Keratinocyte (primary cell): ENCODE measurements at regions not wholly inside any gene's neighbourhood (a gene's known extent, or its start where the extent isn't known, plus 50 kb on each side); places are given as distances from the start of the nearest gene placed in this dataset.

Experiments used
- DNase-seq: peaks from one replicate; pipeline ENCODE4 v3.0.0-alpha.2; 2011; ENCODE audit warnings: low read depth, missing footprints, low spot score
- FAIRE-seq: peaks from 2 replicates; lab custom pipeline; 2011; peaks lifted over from hg19 to GRCh38; lab: Jason Lieb, UNC
- H2AFZ ChIP-seq: 2 replicates; pipeline ENCODE4 v1.6.0; 2012; ENCODE audit warnings: low read length, control low read depth, inconsistent platforms; ENCODE audit not compliant: control insufficient read depth
- H3K27ac ChIP-seq: 2 replicates; pipeline ENCODE4 v1.5.1; 2011; ENCODE audit warnings: low read length; ENCODE audit not compliant: control insufficient read depth, insufficient read depth
- H3K27me3 ChIP-seq: 3 replicates; pipeline ENCODE4 v1.6.0; 2011; ENCODE audit warnings: low read length; ENCODE audit not compliant: control insufficient read depth, insufficient read depth; ENCODE audit errors: extremely low read depth
- H3K36me3 ChIP-seq, 2 experiments: 2 replicates in 1 of 2; 3 replicates in 1 of 2; pipeline ENCODE4 v1.5.1; 2011; ENCODE audit warnings: low read length in 2 of 2, mild to moderate bottlenecking in 1 of 2; ENCODE audit not compliant: control insufficient read depth in 2 of 2, insufficient read depth in 2 of 2; ENCODE audit errors: extremely low read depth in 1 of 2
- H3K4me1 ChIP-seq: 3 replicates; pipeline ENCODE4 v1.5.1; 2011; ENCODE audit warnings: low read length; ENCODE audit not compliant: control insufficient read depth, insufficient read depth; ENCODE audit errors: extremely low read depth
- H3K4me2 ChIP-seq: 3 replicates; pipeline ENCODE4 v1.6.0; 2011; ENCODE audit warnings: low read depth, low read length; ENCODE audit not compliant: control insufficient read depth, insufficient read depth; ENCODE audit errors: extremely low read depth
- H3K4me3 ChIP-seq, 3 experiments: fragments of 200-600 bp in 1 of 3; sonication (generic) in 1 of 3; 2 replicates in 2 of 3; 3 replicates in 1 of 3; pipeline ENCODE4 v1.5.1; 2011 to 2016; ENCODE audit warnings: low read length in 3 of 3, mild to moderate bottlenecking in 3 of 3, control low read depth in 2 of 3, inconsistent platforms in 1 of 3, low read depth in 1 of 3, mixed read lengths in 1 of 3, mixed run types in 1 of 3, moderate library complexity in 1 of 3; ENCODE audit not compliant: control insufficient read depth in 2 of 3, insufficient read depth in 2 of 3; ENCODE audit errors: extremely low read depth in 1 of 3
- H3K79me2 ChIP-seq: 2 replicates; pipeline ENCODE4 v1.6.0; 2012; ENCODE audit warnings: low read length; ENCODE audit not compliant: control insufficient read depth, insufficient read depth
- H3K9ac ChIP-seq: 3 replicates; pipeline ENCODE4 v1.6.0; 2011; ENCODE audit warnings: low read length; ENCODE audit not compliant: control insufficient read depth, insufficient read depth; ENCODE audit errors: extremely low read depth
- H3K9me1 ChIP-seq: 3 replicates; pipeline ENCODE4 v1.6.0; 2011; ENCODE audit warnings: low read length; ENCODE audit not compliant: control insufficient read depth, insufficient read depth; ENCODE audit errors: extremely low read depth
- H3K9me3 ChIP-seq: 2 replicates; pipeline ENCODE4 v1.5.1; 2012; ENCODE audit warnings: low read depth, low read length; ENCODE audit not compliant: control insufficient read depth
- H4K20me1 ChIP-seq: 3 replicates; pipeline ENCODE4 v1.6.0; 2011; ENCODE audit warnings: low read length; ENCODE audit not compliant: control insufficient read depth, insufficient read depth; ENCODE audit errors: extremely low read depth
- EZH2 ChIP-seq: IDR thresholded peaks from one replicate; pipeline ENCODE4 v1.6.1; 2012; ENCODE audit warnings: inconsistent platforms, mild to moderate bottlenecking, low read length, moderate library complexity
- dilution Hi-C: fragments of 300-500 bp; cut with MboI; formaldehyde crosslinking; loops from one replicate; pipeline ENCODE4 v1.7.0; 2020; ENCODE audit warnings: low sequenced_read_pairs; ENCODE audit not compliant: extremely low pct_ligation_motif_present
- TF ChIP-seq, protein P1 (sequence below), 3 experiments: IDR thresholded peaks in 1 of 3; conservative IDR thresholded peaks in 1 of 3; optimal IDR thresholded peaks in 1 of 3; 2 replicates in 2 of 3; 3 replicates in 1 of 3; pipeline versions ENCODE3 to v1.5.1; 2011; ENCODE audit warnings: low read length in 3 of 3, mild to moderate bottlenecking in 3 of 3, moderate library complexity in 2 of 3, control low read depth in 1 of 3, inconsistent platforms in 1 of 3; ENCODE audit not compliant: insufficient read depth in 2 of 3; ENCODE audit errors: extremely low read depth in 1 of 3

- TF ChIP-seq, protein P1, sequence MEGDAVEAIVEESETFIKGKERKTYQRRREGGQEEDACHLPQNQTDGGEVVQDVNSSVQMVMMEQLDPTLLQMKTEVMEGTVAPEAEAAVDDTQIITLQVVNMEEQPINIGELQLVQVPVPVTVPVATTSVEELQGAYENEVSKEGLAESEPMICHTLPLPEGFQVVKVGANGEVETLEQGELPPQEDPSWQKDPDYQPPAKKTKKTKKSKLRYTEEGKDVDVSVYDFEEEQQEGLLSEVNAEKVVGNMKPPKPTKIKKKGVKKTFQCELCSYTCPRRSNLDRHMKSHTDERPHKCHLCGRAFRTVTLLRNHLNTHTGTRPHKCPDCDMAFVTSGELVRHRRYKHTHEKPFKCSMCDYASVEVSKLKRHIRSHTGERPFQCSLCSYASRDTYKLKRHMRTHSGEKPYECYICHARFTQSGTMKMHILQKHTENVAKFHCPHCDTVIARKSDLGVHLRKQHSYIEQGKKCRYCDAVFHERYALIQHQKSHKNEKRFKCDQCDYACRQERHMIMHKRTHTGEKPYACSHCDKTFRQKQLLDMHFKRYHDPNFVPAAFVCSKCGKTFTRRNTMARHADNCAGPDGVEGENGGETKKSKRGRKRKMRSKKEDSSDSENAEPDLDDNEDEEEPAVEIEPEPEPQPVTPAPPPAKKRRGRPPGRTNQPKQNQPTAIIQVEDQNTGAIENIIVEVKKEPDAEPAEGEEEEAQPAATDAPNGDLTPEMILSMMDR (optimal IDR thresholded peaks at IDR 0.05 in 1 of 3, IDR thresholded peaks at IDR 0.05 in 1 of 3, conservative IDR thresholded peaks at IDR 0.05 in 1 of 3; ENCODE audit: extremely low read depth in 1 of 3, insufficient read depth in 2 of 3, low read length in 3 of 3): no peak
- no peak for TF ChIP-seq EZH2
- Histone ChIP-seq H3K4me2 (no peak overlapping the region), H3K4me3 (no peak overlapping the region), H3K9ac (no peak overlapping the region), H3K36me3 (no peaks in the 10 kb centered on the region), H3K4me1 (no peaks in the 10 kb centered on the region), H4K20me1 (no peaks in the 10 kb centered on the region), H3K27ac (no peak overlapping the region), H2AFZ (no peak overlapping the region), H3K79me2 (no peaks in the 10 kb centered on the region), H3K9me3 (peaks cover 2% of the 10 kb centered on the region), H3K9me1 (no peaks in the 10 kb centered on the region), H3K27me3 (no peaks in the 10 kb centered on the region)
- FAIRE-seq (no peak), DNase-seq (no peak)
- dilution Hi-C loops: no loop called here
These were observed 348.0 kb upstream of the IRX2 start for GRCh38 chr5:3099526-3099925.

GRCh38 chr5:3098821-3099220 is 347.3 kb upstream of the IRX2 start:
- H3K9ac ChIP-seq: no peak overlapping the region
- H3K4me1 ChIP-seq: no peaks in the 10 kb centered on the region
- FAIRE-seq (no peak), DNase-seq (no peak)
- peaks cover 2% of the 10 kb centered on the region for H3K9me3 ChIP-seq
- H3K36me3 ChIP-seq: no peaks in the 10 kb centered on the region
- H3K27ac ChIP-seq: no peak overlapping the region
- dilution Hi-C loops: no loop called here
- no peak overlapping the region for H3K4me3 ChIP-seq
- H3K27me3 ChIP-seq: no peaks in the 10 kb centered on the region
- H3K4me2 ChIP-seq: no peak overlapping the region
- H3K79me2 ChIP-seq: no peaks in the 10 kb centered on the region
- TF ChIP-seq, protein P1 (optimal IDR thresholded peaks at IDR 0.05 in 1 of 3, IDR thresholded peaks at IDR 0.05 in 1 of 3, conservative IDR thresholded peaks at IDR 0.05 in 1 of 3; ENCODE audit: extremely low read depth in 1 of 3, insufficient read depth in 2 of 3, low read length in 3 of 3): no peak
- TF ChIP-seq EZH2: no peak
- H3K9me1 ChIP-seq: no peaks in the 10 kb centered on the region
- no peaks in the 10 kb centered on the region for H4K20me1 ChIP-seq
- H2AFZ ChIP-seq: no peak overlapping the region
